ENCODE measurements at regions not wholly inside any gene's neighbourhood (a gene's known extent, or its start where the extent isn't known, plus 50 kb on each side); places are given as distances from the start of the nearest gene placed in this dataset.

GRCh38 chrX:122596998-122597397, 587.1 kb upstream of the GRIA3 start:
- no peak for TF ChIP-seq POLR2A (IDR thresholded peaks at IDR 0.05)
- TF ChIP-seq, protein P1, sequence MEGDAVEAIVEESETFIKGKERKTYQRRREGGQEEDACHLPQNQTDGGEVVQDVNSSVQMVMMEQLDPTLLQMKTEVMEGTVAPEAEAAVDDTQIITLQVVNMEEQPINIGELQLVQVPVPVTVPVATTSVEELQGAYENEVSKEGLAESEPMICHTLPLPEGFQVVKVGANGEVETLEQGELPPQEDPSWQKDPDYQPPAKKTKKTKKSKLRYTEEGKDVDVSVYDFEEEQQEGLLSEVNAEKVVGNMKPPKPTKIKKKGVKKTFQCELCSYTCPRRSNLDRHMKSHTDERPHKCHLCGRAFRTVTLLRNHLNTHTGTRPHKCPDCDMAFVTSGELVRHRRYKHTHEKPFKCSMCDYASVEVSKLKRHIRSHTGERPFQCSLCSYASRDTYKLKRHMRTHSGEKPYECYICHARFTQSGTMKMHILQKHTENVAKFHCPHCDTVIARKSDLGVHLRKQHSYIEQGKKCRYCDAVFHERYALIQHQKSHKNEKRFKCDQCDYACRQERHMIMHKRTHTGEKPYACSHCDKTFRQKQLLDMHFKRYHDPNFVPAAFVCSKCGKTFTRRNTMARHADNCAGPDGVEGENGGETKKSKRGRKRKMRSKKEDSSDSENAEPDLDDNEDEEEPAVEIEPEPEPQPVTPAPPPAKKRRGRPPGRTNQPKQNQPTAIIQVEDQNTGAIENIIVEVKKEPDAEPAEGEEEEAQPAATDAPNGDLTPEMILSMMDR (IDR thresholded peaks at IDR 0.05): no peak
